ENCODE measurements at regions not wholly inside any gene's neighbourhood (a gene's known extent, or its start where the extent isn't known, plus 50 kb on each side); places are given as distances from the start of the nearest gene placed in this dataset.

DNA sequence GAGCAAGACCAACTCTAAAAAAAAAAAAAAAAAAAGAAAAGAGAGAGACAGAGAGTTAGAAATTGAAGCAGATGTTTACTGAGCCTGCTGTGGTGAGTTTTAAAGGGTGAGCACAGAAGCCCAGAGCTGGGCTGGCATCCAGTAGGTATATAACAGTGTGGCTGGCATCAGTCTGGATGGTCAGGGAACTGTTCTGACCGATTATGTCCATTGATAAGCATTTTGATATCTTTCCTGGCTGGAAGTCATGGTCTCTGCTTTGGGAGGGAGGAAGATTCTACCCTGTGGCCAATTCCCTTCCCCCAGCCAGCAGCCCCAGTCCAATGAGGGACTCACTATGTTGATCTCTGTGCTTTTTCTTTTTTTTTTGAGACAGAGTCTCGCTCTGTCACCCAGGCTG is 65.2 kb upstream of the PODXL start:
- TF ChIP-seq MCM7 (IDR thresholded peaks at IDR 0.05) (no peak), ZNF644 (tag; IDR thresholded peaks at IDR 0.05; ENCODE audit: low read depth) (no peak), ZKSCAN3 (CRISPR knock-in tag; IDR thresholded peaks at IDR 0.05) (no peak), MAFG (tag; conservative IDR thresholded peaks at IDR 0.05) (no peak), TCF7L2 (IDR thresholded peaks at IDR 0.05; ENCODE audit: low read depth, low read length) (no peak), EP400 (IDR thresholded peaks at IDR 0.05) (no peak), NR3C1 (CRISPR knock-in tag; IDR thresholded peaks at IDR 0.05) (no peak), LARP7 (IDR thresholded peaks at IDR 0.05) (no peak)
- TF ChIP-seq, protein P1, sequence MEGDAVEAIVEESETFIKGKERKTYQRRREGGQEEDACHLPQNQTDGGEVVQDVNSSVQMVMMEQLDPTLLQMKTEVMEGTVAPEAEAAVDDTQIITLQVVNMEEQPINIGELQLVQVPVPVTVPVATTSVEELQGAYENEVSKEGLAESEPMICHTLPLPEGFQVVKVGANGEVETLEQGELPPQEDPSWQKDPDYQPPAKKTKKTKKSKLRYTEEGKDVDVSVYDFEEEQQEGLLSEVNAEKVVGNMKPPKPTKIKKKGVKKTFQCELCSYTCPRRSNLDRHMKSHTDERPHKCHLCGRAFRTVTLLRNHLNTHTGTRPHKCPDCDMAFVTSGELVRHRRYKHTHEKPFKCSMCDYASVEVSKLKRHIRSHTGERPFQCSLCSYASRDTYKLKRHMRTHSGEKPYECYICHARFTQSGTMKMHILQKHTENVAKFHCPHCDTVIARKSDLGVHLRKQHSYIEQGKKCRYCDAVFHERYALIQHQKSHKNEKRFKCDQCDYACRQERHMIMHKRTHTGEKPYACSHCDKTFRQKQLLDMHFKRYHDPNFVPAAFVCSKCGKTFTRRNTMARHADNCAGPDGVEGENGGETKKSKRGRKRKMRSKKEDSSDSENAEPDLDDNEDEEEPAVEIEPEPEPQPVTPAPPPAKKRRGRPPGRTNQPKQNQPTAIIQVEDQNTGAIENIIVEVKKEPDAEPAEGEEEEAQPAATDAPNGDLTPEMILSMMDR (IDR thresholded peaks at IDR 0.05 in 2 of 3, conservative IDR thresholded peaks at IDR 0.05 in 1 of 3; ENCODE audit: insufficient read depth in 2 of 3, low read depth in 1 of 3, low read length in 3 of 3): no peak
